ENCODE measurements at regions not wholly inside any gene's neighbourhood (a gene's known extent, or its start where the extent isn't known, plus 50 kb on each side); places are given as distances from the start of the nearest gene placed in this dataset.
"Not testable (repeated sequence)": the region's sequence is repeated elsewhere in the genome, so short reads cannot be mapped to it uniquely, and the experiment has no call there.

DNA sequence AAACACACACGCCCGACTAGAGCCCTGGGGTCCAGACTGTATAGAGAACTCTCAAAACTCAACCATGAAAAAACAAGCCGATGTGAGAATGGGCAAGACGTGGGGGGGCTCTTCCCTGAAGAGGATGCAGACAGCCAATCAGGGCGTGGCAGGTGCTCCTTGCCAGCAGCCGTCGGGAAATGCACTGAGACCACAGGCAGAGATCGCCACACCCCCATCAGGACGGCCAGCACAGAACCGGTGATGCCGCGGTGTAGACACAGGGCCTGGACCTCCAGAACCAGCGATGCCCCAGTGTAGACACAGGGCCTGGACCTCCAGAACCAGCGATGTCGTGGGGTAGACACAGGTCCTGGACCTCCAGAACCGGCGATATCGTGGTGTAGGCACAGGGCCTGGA is 169.2 kb downstream of the LAT start:
- H3K27ac ChIP-seq, result peak overlapping the region in 1 of 4 donors; percentile 21

DNA sequence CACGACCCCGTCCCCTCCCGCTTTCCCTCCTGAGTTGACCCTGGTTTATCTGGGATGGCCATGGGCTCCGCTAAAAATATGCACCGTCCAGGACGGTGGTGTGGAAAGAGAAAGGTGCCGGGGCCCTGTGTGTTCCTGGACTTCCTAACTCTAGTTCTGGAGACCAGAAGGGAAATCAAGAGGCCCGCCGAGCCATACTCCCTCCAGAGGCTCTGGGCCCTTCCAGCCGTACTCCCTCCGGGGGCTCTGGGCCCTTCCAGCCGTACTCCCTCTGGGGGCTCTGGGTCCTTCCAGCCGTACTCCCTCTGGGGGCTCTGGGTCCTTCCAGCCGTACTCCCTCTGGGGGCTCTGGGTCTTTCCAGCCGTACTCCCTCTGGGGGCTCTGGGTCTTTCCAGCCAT is 168.5 kb downstream of the LAT start:
- ATAC-seq, result not testable (repeated sequence)

More for the DNA sequence above, 169.2 kb downstream of the LAT start:
- no peaks in the 10 kb centered on the region for H3K9me3 ChIP-seq
- TF ChIP-seq, protein P1, sequence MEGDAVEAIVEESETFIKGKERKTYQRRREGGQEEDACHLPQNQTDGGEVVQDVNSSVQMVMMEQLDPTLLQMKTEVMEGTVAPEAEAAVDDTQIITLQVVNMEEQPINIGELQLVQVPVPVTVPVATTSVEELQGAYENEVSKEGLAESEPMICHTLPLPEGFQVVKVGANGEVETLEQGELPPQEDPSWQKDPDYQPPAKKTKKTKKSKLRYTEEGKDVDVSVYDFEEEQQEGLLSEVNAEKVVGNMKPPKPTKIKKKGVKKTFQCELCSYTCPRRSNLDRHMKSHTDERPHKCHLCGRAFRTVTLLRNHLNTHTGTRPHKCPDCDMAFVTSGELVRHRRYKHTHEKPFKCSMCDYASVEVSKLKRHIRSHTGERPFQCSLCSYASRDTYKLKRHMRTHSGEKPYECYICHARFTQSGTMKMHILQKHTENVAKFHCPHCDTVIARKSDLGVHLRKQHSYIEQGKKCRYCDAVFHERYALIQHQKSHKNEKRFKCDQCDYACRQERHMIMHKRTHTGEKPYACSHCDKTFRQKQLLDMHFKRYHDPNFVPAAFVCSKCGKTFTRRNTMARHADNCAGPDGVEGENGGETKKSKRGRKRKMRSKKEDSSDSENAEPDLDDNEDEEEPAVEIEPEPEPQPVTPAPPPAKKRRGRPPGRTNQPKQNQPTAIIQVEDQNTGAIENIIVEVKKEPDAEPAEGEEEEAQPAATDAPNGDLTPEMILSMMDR (IDR thresholded peaks at IDR 0.05), result no peak
- no peak for TF ChIP-seq POLR2AphosphoS5 (IDR thresholded peaks at IDR 0.05)
- TF ChIP-seq POLR2A (IDR thresholded peaks at IDR 0.05), result no peak
- TF ChIP-seq EP300 (IDR thresholded peaks at IDR 0.05), result no peak
- peaks cover 0 to 6% of the 10 kb centered on the region in 2 donors for H3K36me3 ChIP-seq
- 76 to 100% methylated on average over 2 to 7 of the region's 18 CpGs for WGBS, 2 donors (ENCODE audit: low coverage in 1 of 2)
- ATAC-seq, result no peak
- no peaks in the 10 kb centered on the region for H3K27me3 ChIP-seq
- H3K4me1 ChIP-seq, result peaks cover 0 to 37% (median 21%) of the 10 kb centered on the region in 3 donors
- H3K4me3 ChIP-seq, result no peak overlapping the region

DNA sequence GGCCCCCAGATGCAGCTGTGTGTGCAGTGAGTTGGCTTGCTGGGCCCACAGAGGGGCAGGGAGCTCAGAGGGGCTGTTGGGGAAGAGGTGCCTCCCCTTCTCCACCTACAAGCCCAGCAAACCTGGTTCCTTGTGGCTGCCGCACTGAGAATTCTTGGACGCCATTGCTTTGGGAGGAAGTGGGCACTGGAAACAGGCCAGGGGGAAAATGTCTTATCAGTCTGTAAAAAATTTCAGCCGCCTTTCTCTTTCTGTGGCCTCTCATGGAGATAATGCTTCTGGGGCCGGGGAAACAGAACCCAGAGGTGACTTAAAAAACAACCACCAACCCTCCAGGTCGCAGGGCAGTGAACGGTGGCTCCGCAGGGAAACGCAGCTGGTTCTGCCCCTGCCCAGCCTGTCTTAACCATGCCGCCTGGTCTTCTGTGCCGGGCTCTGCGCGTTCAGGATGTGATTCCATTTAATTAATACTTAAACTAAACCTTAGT is 167.7 kb downstream of the LAT start:
- peaks cover 0 to 29% (median 15%) of the 10 kb centered on the region in 3 donors for H3K4me1 ChIP-seq
- WGBS, 2 donors (ENCODE audit: low coverage in 1 of 2), result 73 to 77% methylated on average over 3 to 12 of the region's 12 CpGs
- not testable (repeated sequence) for H3K36me3 ChIP-seq, H3K27me3 ChIP-seq, H3K27ac ChIP-seq, ATAC-seq, H3K9me3 ChIP-seq, H3K4me3 ChIP-seq

More for the DNA sequence above, 168.5 kb downstream of the LAT start:
- H3K36me3 ChIP-seq, H3K9me3 ChIP-seq, H3K27me3 ChIP-seq, H3K4me3 ChIP-seq: not testable (repeated sequence)
- WGBS, 2 donors (ENCODE audit: low coverage in 1 of 2), result 77 to 100% methylated on average over 1 to 4 of the region's 15 CpGs
- Histone ChIP-seq H3K4me1 (peaks cover 0 to 36% (median 21%) of the 10 kb centered on the region in 3 donors), H3K27ac (peak overlapping the region in 1 of 4 donors; percentile 46)

DNA sequence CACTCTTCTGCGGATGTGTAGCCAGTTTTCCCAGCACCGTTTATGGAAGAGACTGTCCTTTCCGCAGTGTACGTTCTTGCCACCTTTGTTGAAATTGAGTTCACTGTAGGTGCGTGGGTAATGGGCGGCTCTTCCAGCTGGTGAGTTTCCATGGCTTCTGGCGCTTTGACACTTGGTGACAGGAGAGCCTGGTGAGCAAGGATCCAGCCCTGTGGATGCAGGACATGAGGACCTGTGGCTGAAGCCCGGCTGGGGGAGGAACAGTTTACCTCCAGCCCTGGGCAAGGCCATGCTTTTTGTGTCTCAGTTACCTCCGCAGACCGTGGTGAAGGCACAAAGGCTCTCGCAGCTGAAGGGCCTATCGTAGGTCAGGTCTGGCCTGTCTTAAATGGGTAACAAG is 166.5 kb downstream of the LAT start:
- WGBS, 2 donors (ENCODE audit: low coverage in 1 of 2), result 95% methylated on average over 6 of the region's 12 CpGs; no CpG with 5 or more reads in 1 of the 2 donors
- Histone ChIP-seq H3K4me1 (peaks cover 0 to 19% (median 8%) of the 10 kb centered on the region in 3 donors), H3K36me3 (peaks cover 0 to 12% of the 10 kb centered on the region in 2 donors), H3K27me3 (no peaks in the 10 kb centered on the region), H3K4me3 (no peak overlapping the region), H3K27ac (no peak overlapping the region), H3K9me3 (no peaks in the 10 kb centered on the region)
- TF ChIP-seq POLR2AphosphoS5 (IDR thresholded peaks at IDR 0.05), result no peak
- TF ChIP-seq, protein P1 (IDR thresholded peaks at IDR 0.05), result no peak
- no peak for TF ChIP-seq EP300 (IDR thresholded peaks at IDR 0.05)
- TF ChIP-seq POLR2A (IDR thresholded peaks at IDR 0.05), result no peak
- no peak for ATAC-seq

DNA sequence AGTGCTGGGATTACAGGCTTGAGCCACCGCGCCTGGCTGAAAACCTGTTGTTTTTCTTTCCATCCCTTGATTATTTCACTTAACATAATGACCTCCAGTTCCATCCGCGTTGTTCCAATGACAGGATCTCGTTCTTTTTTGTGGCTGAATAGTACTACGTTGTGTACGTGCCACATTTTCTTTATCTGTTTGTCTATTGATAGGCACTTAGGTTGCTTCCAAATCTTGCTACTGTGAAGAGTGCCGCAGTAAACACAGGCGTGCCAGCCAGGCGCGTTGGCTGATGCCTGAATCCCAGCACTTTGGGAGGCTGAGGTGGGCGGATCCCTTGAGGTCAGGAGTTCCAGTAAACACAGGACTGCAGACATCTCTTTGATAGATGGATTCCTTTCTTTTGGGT is 165.1 kb downstream of the LAT start:
- H3K36me3 ChIP-seq, result peaks cover 0 to 12% of the 10 kb centered on the region in 2 donors

DNA sequence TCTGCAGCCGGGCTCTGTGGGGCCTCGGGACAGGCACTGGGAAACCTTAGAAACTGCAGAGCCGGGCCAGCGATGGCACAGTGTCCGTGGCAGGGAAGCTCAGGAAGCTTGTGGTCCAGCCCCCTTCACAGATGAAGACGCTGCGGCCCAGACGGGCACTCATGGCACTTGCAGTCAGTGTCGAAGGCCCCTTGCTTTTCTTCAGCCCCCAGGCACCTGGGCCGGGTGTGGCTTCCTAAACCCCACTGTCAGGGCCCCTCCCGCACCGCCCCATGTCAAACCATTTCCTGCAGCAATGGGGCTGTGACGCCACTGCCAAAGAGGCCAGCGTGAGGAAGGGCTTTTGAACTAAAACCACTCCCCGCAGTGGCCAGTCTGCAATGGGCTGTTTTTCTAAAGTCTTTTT is 164.0 kb downstream of the LAT start:
- Histone ChIP-seq H3K27me3 (no peaks in the 10 kb centered on the region), H3K4me1 (peaks cover 0 to 4% (median 0%) of the 10 kb centered on the region in 3 donors), H3K27ac (no peak overlapping the region), H3K4me3 (no peak overlapping the region), H3K36me3 (peaks cover 0 to 12% of the 10 kb centered on the region in 2 donors), H3K9me3 (no peaks in the 10 kb centered on the region)
- no peak for TF ChIP-seq POLR2A (IDR thresholded peaks at IDR 0.05)
- TF ChIP-seq, protein P1 (IDR thresholded peaks at IDR 0.05), result no peak
- no peak for ATAC-seq
- WGBS, 2 donors (ENCODE audit: low coverage in 1 of 2), result 60 to 63% methylated on average over 1 to 5 of the region's 15 CpGs

More for the DNA sequence above, 165.1 kb downstream of the LAT start:
- H3K4me3 ChIP-seq, H3K27ac ChIP-seq, H3K27me3 ChIP-seq, ATAC-seq, H3K9me3 ChIP-seq: not testable (repeated sequence)
- H3K4me1 ChIP-seq, result peaks cover 0 to 14% (median 7%) of the 10 kb centered on the region in 3 donors
- 86 to 88% methylated on average over 9 to 11 of the region's 12 CpGs for whole genome bisulfite sequencing, 2 donors (ENCODE audit: low coverage in 1 of 2)
